H9 (cell line): ENCODE measurements at regions not wholly inside any gene's neighbourhood (a gene's known extent, or its start where the extent isn't known, plus 50 kb on each side); places are given as distances from the start of the nearest gene placed in this dataset.

Source experiments
- DNase-seq: peaks from one replicate; pipeline ENCODE4 v3.0.0-alpha.2; 2017
- H2AFZ ChIP-seq: one replicate; pipeline ENCODE4 v1.6.1; 2013; ENCODE audit warnings: mild to moderate bottlenecking, low read length, control low read depth, moderate library complexity
- H2AK5ac ChIP-seq: 2 replicates; pipeline ENCODE4 v1.6.1; 2013; ENCODE audit warnings: low read length, control low read depth, mixed read lengths; ENCODE audit not compliant: insufficient read length
- H2BK120ac ChIP-seq: one replicate; pipeline ENCODE4 v1.6.1; 2013; ENCODE audit warnings: low read depth, mild to moderate bottlenecking, low read length, control low read depth, inconsistent platforms; ENCODE audit not compliant: poor library complexity, severe bottlenecking
- H2BK12ac ChIP-seq: 2 replicates; pipeline ENCODE4 v1.6.1; 2013; ENCODE audit warnings: low read length, control low read depth, mixed read lengths, low read depth; ENCODE audit not compliant: insufficient read length
- H2BK15ac ChIP-seq: 2 replicates; pipeline ENCODE4 v1.6.1; 2013; ENCODE audit warnings: low read depth, low read length, control low read depth
- H2BK20ac ChIP-seq: one replicate; pipeline ENCODE4 v1.6.1; 2013; ENCODE audit warnings: low read depth, mild to moderate bottlenecking, low read length, control low read depth, inconsistent platforms; ENCODE audit not compliant: poor library complexity, severe bottlenecking
- H2BK5ac ChIP-seq: 2 replicates; pipeline ENCODE4 v1.6.1; 2013; ENCODE audit warnings: low read length, control low read depth, mixed read lengths; ENCODE audit not compliant: insufficient read length
- H3K14ac ChIP-seq: 2 replicates; pipeline ENCODE4 v1.6.1; 2013; ENCODE audit warnings: low read length, control low read depth; ENCODE audit not compliant: insufficient read depth
- H3K18ac ChIP-seq: 2 replicates; pipeline ENCODE4 v1.6.1; 2013; ENCODE audit warnings: low read depth, mild to moderate bottlenecking, mixed read lengths, low read length, control low read depth; ENCODE audit not compliant: insufficient read length
- H3K23ac ChIP-seq: 2 replicates; pipeline ENCODE4 v1.6.1; 2013; ENCODE audit warnings: low read length, control low read depth, mixed read lengths, low read depth; ENCODE audit not compliant: insufficient read length
- H3K23me2 ChIP-seq: 2 replicates; pipeline ENCODE4 v1.6.1; 2013; ENCODE audit warnings: low read depth, mild to moderate bottlenecking, mixed read lengths, low read length, control low read depth; ENCODE audit not compliant: insufficient read length, poor library complexity, severe bottlenecking
- H3K27ac ChIP-seq: 2 replicates; pipeline ENCODE4 v1.5.1; 2013; ENCODE audit warnings: low read length, control low read depth, mixed read lengths, low read depth; ENCODE audit not compliant: insufficient read length
- H3K27me3 ChIP-seq: 2 replicates; pipeline ENCODE4 v1.6.1; 2013; ENCODE audit warnings: low read length, control low read depth, inconsistent platforms; ENCODE audit not compliant: insufficient read depth
- H3K4ac ChIP-seq: 2 replicates; pipeline ENCODE4 v1.6.1; 2013; ENCODE audit warnings: low read depth, mild to moderate bottlenecking, control low read depth, inconsistent platforms, low read length, moderate library complexity
- H3K4me1 ChIP-seq: 2 replicates; pipeline ENCODE4 v1.6.1; 2013; ENCODE audit warnings: low read length, control low read depth, inconsistent platforms; ENCODE audit not compliant: insufficient read depth
- H3K4me2 ChIP-seq: 2 replicates; pipeline ENCODE4 v1.6.1; 2013; ENCODE audit warnings: low read length, control low read depth, mixed read lengths; ENCODE audit not compliant: insufficient read length, insufficient read depth
- H3K56ac ChIP-seq: 2 replicates; pipeline ENCODE4 v1.6.1; 2013; ENCODE audit warnings: low read depth, mild to moderate bottlenecking, mixed read lengths, low read length, control low read depth; ENCODE audit not compliant: insufficient read length
- H3K79me1 ChIP-seq: 2 replicates; pipeline ENCODE4 v1.6.1; 2013; ENCODE audit warnings: low read depth, mild to moderate bottlenecking, moderate library complexity, low read length, control low read depth, inconsistent platforms; ENCODE audit not compliant: insufficient read depth, poor library complexity, severe bottlenecking
- H3K79me2 ChIP-seq: 2 replicates; pipeline ENCODE4 v1.6.1; 2013; ENCODE audit warnings: low read length, control low read depth, inconsistent platforms; ENCODE audit not compliant: insufficient read depth
- H3K9ac ChIP-seq: 2 replicates; pipeline ENCODE4 v1.6.1; 2013; ENCODE audit warnings: low read length, control low read depth, mixed read lengths; ENCODE audit not compliant: insufficient read length; ENCODE audit errors: extremely low read depth
- H3K9me3 ChIP-seq: one replicate; pipeline ENCODE4 v1.6.1; 2013; ENCODE audit warnings: low read depth, low read length, inconsistent platforms; ENCODE audit not compliant: control insufficient read depth
- H3T11ph ChIP-seq: one replicate; pipeline ENCODE4 v1.6.1; 2013; ENCODE audit warnings: mild to moderate bottlenecking, low read length, control low read depth, inconsistent platforms
- H4K20me1 ChIP-seq: one replicate; pipeline ENCODE4 v1.6.1; 2013; ENCODE audit not compliant: control insufficient read depth, insufficient read length, insufficient read depth
- H4K5ac ChIP-seq: 2 replicates; pipeline ENCODE4 v1.6.1; 2013; ENCODE audit warnings: low read depth, mild to moderate bottlenecking, mixed read lengths, low read length, control low read depth; ENCODE audit not compliant: insufficient read length
- H4K8ac ChIP-seq: replicated peaks from 2 replicates; pipeline ENCODE4 v1.6.1; 2013; ENCODE audit warnings: low read length, control low read depth, mixed read lengths, low read depth; ENCODE audit not compliant: insufficient read length
- H4K91ac ChIP-seq: 2 replicates; pipeline ENCODE4 v1.6.1; 2013; ENCODE audit warnings: low read depth, mild to moderate bottlenecking, moderate library complexity, mixed read lengths, low read length, control low read depth; ENCODE audit not compliant: insufficient read length
- H3K27ac Mint-ChIP-seq, 3 experiments: 2 replicates in 2 of 3; 3 replicates in 1 of 3; pipeline ENCODE4 v1.8.0; 2020 to 2021; ENCODE audit warnings: mixed read lengths in 3 of 3, mild to moderate bottlenecking in 1 of 3, moderate library complexity in 1 of 3
- H3K27me3 Mint-ChIP-seq: 2 replicates; pipeline ENCODE4 v1.8.0; 2021; ENCODE audit warnings: low read depth, mild to moderate bottlenecking, moderate library complexity, mixed read lengths
- H3K36me3 Mint-ChIP-seq, 3 experiments: 2 replicates in 2 of 3; 3 replicates in 1 of 3; pipeline ENCODE4 v1.8.0; 2020 to 2021; ENCODE audit warnings: low read depth in 3 of 3, mixed read lengths in 3 of 3; ENCODE audit not compliant: insufficient read depth in 1 of 3
- H3K4me1 Mint-ChIP-seq, 2 experiments: 2 replicates each; pipeline ENCODE4 v1.8.0; 2020; ENCODE audit warnings: mixed read lengths in 2 of 2
- H3K4me3 Mint-ChIP-seq, 2 experiments: 2 replicates in 1 of 2; 3 replicates in 1 of 2; pipeline ENCODE4 v1.8.0; 2020 to 2021; ENCODE audit warnings: mild to moderate bottlenecking in 2 of 2, mixed read lengths in 2 of 2, moderate library complexity in 1 of 2
- H3K9me3 Mint-ChIP-seq, 2 experiments: 2 replicates in 1 of 2; 3 replicates in 1 of 2; pipeline ENCODE4 v1.8.0; 2020; ENCODE audit warnings: mild to moderate bottlenecking in 2 of 2, mixed read lengths in 2 of 2, moderate library complexity in 1 of 2
- WGBS: extraction: QIAGEN DNeasy Blood & Tissue Kit; methylation state at CpG from one replicate; pipeline ENCODE4 v1.1.7; 2013; ENCODE audit warnings: missing lambda C conversion rate, low lambda C conversion rate, mixed read lengths; ENCODE audit not compliant: insufficient read length; ENCODE audit errors: extremely low coverage; 5-methylcytosine and 5-hydroxymethylcytosine counted together
- TF ChIP-seq, protein P1 (sequence below): fragments of 200-600 bp; sonication (generic); conservative IDR thresholded peaks from 3 replicates; pipeline ENCODE4 v1.8.0; 2021; ENCODE audit warnings: antibody characterized with exemption, mild to moderate bottlenecking

DNA sequence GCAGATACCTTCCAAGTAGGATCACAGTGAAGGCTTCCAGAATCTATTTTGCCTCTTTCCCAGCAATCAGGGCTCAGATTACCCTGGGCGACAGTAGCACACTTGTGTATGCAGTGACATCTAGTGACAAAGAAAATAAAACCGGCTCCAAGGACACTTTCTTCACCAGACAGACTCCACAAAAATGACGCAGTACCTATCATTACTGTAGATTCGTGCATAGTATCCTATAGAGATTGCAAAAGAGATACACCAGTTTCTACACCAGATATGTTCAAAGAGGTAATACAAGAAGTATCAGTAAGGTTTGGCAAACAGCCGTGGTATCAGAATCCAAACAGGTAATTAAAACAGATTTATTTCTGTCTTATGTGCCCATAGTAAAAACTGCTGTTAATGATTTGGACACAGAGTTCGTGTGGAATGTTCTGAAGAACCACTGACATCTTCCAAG lies 600.4 kb upstream of the JAG1 start:
- H3K4me2 ChIP-seq = no peak overlapping the region
- no peaks in the 10 kb centered on the region for H3K79me2 ChIP-seq
- H2BK20ac ChIP-seq = no peak overlapping the region
- H2AK5ac ChIP-seq = no peak overlapping the region
- H3K27ac ChIP-seq = no peak overlapping the region
- H3K4me3 Mint-ChIP-seq = no peak overlapping the region
- H3K9me3 ChIP-seq = no peaks in the 10 kb centered on the region
- no peak overlapping the region for H3K14ac ChIP-seq
- TF ChIP-seq, protein P1, sequence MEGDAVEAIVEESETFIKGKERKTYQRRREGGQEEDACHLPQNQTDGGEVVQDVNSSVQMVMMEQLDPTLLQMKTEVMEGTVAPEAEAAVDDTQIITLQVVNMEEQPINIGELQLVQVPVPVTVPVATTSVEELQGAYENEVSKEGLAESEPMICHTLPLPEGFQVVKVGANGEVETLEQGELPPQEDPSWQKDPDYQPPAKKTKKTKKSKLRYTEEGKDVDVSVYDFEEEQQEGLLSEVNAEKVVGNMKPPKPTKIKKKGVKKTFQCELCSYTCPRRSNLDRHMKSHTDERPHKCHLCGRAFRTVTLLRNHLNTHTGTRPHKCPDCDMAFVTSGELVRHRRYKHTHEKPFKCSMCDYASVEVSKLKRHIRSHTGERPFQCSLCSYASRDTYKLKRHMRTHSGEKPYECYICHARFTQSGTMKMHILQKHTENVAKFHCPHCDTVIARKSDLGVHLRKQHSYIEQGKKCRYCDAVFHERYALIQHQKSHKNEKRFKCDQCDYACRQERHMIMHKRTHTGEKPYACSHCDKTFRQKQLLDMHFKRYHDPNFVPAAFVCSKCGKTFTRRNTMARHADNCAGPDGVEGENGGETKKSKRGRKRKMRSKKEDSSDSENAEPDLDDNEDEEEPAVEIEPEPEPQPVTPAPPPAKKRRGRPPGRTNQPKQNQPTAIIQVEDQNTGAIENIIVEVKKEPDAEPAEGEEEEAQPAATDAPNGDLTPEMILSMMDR = peak; percentile 68
- no peaks in the 10 kb centered on the region for H3K27me3 ChIP-seq
- H3K4ac ChIP-seq = no peak overlapping the region
- H4K5ac ChIP-seq = no peak overlapping the region
- H3K9ac ChIP-seq = no peak overlapping the region
- H3K4me1 Mint-ChIP-seq = peaks cover 44 to 50% of the 10 kb centered on the region in 2 experiments
- no peak for DNase-seq
- no peak overlapping the region for H3K23ac ChIP-seq
- peaks cover 0 to 5% (median 1%) of the 10 kb centered on the region in 3 experiments; a peak in 3 of 7 replicates for H3K36me3 Mint-ChIP-seq
- H2BK15ac ChIP-seq = no peak overlapping the region
- 0 out of 7 replicates have a peak overlapping the region, but pooled peaks of 1 of the 3 experiments have one; percentile 63 for H3K27ac Mint-ChIP-seq
- no peaks in the 10 kb centered on the region; the same call in 1 of the 2 replicates for H3K27me3 Mint-ChIP-seq
- no peak overlapping the region for H2BK120ac ChIP-seq
- H3K18ac ChIP-seq = no peak overlapping the region
- H3K4me1 ChIP-seq = peaks cover 2% of the 10 kb centered on the region; the same call in 1 of the 2 replicates
- no peak overlapping the region for H4K91ac ChIP-seq
- no peaks in the 10 kb centered on the region for H3K79me1 ChIP-seq
- H2BK12ac ChIP-seq = no peak overlapping the region
- no peak overlapping the region for H3K56ac ChIP-seq
- H4K20me1 ChIP-seq = no peaks in the 10 kb centered on the region
- no peaks in the 10 kb centered on the region for H3K23me2 ChIP-seq
- H3K9me3 Mint-ChIP-seq = no peaks in the 10 kb centered on the region
- H4K8ac ChIP-seq = no peak overlapping the region
- no peak overlapping the region for H2BK5ac ChIP-seq
- no CpG with 5 or more reads among the region's 6 CpGs for WGBS
- no peak overlapping the region for H3T11ph ChIP-seq
- H2AFZ ChIP-seq = no peak overlapping the region
